Stimulated activated CD8-positive, alpha-beta memory T cell treated with anti-CD3 and anti-CD28 coated beads, Interleukin-12 subunit alpha, Interleukin-12 subunit beta, amount 100 ng/mL, for 24 hours (primary cell): ENCODE measurements at regions not wholly inside any gene's neighbourhood (a gene's known extent, or its start where the extent isn't known, plus 50 kb on each side); places are given as distances from the start of the nearest gene placed in this dataset.
"Not testable (repeated sequence)": the region's sequence is repeated elsewhere in the genome, so short reads cannot be mapped to it uniquely, and the experiment has no call there.

Experiments used
- DNase-seq: peaks from one replicate; pipeline ENCODE4 v3.0.0-alpha.2; 2020; ENCODE audit errors: extremely low read depth

DNA sequence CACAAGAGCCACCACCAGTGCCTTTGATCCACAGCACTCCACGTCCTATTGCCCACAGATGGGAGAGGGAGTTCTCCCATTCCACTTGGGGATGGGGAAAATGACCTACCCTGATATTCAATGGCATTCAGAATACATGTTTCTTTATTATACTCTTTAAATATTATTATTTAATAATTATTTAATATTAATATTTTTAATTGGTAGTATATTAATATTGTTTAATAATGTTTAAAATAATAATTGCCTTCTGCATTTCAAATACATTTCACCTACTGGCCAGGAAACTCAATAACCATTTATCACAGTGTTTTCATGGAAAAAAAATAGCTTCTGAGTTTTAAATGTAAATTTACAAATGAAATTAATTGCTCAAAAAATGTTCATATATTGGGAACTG lies 127.4 kb upstream of the G2E3 start:
- DNase-seq, result no peak

GRCh38 chr14:30440961-30441360 lies 118.0 kb upstream of the G2E3 start:
- DNase-seq, result no peak

DNA sequence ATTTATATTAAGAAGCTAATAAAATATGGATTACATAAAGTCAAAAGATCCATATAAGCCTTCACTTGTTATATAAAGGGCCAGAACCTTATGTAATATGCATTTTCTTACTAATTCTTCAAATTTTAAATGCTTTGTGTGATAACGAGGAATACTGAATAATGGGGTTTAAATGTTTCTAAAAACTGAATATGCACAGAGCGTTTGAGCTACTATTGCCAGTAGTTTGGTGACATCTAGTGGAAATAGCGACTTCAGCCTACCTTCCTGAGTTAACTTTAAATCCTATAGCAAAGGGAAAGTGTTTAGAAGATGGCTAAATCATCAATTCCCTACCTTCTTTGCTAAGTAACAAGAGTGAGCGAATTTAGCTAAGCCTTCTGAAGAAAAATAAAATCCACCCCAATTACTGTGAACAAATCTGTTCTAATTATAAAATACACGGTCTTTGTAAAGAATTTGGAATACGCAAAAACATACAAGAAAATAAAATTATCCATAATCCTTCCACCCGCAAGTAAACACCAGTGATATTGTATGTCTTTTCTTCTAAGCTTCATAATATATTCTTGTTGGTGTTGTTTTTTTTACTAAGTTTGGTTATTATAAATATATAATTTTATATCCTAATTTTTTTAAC lies 115.5 kb upstream of the G2E3 start:
- DNase-seq, result no peak

DNA sequence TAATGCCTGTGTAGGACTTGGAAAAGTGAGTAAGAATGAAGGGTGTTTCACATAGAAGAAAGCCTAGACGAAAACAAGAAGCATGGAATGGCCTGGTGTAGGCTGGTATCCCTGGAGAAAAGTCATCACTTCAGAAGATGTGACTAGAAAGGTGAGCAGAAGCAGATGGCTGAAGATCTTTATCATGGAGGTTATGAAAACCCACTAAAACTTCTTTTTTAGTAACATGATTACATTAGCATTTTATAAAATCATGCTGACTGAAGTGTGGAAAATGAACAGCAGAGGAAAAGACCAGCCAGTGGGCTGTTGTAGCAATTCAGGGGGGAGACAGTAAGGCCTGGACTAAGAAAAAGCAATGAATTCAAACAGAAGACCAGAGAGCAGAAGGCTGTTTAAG lies 114.5 kb upstream of the G2E3 start:
- DNase-seq, result no peak

- DNase-seq, result no peak
Measured at GRCh38 chr14:30445011-30445793, 113.8 kb upstream of the G2E3 start.

DNA sequence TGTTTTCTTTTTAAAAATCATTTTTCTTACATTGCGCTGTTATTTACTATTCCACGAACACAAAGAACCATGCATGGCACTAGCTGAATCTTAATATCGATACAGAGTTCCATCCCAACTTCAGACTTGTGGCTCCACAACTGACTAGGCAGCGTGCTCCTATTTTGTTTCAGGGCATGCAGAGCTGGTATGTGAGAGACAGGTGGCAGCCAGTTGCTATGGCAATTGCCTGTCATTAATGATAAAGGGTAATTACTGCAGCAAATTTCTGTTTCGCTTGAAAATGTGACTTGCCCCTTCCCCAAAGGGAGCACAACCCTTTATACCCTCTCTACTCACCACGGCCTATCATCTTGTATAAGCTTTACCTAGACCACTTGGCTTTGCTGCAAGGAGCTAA lies 113.1 kb upstream of the G2E3 start:
- no peak for DNase-seq

DNA sequence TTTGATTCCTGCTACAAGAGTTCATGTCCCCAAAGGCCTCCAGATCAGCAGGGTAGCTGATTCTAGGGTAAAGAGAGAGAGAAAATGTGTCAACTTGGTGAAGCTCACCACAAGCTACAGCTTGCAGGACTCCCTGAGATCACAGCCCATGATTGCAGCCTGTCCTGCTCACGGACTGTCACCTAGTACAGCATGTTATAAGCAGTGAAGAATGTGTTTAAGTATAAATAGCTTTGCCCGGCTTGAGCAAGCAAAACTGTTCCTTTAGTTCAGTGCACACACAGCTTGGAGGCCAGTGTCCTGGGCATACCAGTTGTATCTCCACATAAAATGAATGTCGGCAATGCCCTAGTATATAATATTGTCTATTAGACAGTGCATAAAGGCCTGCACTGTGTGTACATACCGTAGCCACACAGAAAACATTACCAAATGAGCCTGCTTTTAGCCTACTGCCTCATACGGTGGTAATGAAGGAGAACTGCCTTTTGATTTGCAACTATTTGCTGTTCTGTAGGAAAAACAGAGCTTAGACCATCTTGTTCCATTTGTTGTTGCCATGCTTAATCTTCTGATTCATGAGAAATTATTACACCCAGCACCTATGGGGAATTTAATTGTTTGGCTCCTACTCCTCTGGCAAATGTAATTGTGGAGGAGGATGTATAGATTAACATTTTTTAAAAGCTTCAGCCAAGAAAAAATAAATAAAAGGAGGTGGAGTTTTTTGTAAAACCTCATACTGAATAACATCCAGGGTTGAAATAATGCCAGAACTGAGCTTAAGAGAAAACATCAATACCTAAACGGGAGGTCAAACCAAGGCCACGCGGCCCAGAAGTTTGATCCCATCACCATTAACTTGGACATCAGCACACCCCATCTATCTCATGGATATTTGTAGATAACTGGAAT lies 108.1 kb upstream of the G2E3 start:
- DNase-seq, result no peak

DNA sequence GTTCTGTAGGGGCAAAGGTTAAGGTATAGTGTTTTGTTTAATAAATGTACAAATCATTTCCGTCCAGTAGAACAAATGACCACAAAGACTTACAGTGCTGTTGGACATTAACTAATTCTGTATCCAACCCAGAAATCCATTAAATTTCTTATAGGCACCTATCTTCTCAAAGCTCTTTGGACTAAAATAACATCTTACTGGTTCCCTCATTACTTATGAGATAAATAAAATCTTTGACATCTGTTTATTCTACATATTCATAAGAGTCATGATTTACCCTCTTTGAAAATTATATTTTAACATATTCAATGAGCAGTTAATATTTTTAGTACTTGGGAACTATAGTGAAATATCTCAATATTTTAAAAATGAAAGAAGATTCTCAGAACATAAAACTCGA lies 102.7 kb upstream of the G2E3 start:
- DNase-seq, result no peak

DNA sequence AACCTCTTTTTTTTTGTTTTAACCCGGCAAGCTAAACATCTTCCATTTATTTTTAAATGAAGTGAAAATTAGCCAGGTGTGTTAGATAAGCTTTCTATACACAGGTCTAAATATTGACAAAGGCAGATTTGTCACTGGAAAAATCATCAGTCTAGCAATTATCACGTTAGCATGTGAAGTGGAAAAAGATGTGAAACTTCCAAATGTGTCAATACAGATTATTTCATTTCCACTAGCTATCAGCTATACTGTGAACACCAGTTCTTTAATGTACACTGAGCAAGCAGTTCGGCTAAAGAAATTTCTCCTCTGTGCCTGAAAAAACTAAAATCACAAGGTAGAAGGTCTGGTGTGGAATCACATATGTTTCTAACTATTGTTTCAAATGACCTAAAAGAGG lies 96.6 kb upstream of the G2E3 start:
- no peak for DNase-seq

DNA sequence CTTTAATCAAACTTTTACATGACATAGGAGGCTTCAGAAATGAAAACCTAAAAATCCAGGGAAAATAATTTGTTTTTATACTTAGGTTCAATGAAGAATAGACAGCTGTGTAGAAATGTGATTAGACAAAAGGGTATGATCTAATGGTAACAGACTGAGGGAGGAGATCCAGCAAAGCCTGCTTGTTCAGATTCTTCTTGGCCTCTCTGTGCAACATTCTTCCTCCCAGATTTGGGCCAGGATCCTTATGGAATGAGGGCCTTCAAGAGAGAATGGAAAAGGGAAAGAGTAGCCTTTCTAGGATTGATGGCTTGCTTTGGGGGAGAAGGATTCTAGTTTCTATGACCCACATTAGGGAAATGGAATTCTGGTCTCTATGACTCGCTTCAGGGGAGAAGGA lies 94.5 kb upstream of the G2E3 start:
- DNase-seq, result no peak

DNA sequence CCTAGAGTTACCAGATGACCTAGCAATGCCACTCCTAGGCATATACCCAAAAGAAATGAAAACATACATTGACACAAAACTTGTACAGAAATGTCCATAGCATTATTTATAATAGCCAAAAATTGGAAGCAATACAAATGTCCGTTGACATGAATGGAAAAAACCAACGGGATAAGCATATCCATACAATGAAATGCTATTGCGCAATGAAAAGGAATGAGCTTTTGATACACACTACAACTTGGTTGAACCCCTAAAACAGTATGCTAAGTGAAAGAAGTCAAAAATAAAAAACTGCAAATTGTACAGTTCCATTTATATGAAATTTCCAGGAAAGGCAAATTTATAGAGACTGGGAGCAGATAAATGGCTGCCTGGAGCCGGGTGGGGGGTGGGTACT lies 90.6 kb upstream of the G2E3 start:
- DNase-seq, result no peak

- DNase-seq, result no peak
Measured at GRCh38 chr14:30471980-30472379, 87.0 kb upstream of the G2E3 start.

GRCh38 chr14:30473846-30474696 lies 84.9 kb upstream of the G2E3 start:
- DNase-seq, result not testable (repeated sequence)

- no peak for DNase-seq
Measured at GRCh38 chr14:30482276-30482675, 76.7 kb upstream of the G2E3 start.

DNA sequence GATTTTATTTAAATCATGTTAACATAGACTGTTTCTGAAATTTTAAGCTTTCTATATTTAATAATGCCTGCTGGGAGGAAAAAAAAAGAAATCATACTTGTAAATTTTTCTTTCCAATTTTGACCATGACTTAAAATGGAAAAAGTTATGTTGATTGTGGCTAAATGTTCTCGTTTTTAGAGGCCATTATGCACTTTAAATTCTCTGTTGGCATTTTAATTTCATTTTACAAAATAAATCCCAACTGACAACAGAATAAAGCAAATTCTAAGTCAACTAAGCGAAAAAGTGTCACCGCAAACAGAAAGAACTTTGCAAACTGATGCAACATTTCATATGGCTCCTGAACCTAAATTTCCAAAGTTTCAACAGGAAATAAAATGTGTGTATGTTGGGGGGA lies 74.8 kb upstream of the G2E3 start:
- no peak for DNase-seq

DNA sequence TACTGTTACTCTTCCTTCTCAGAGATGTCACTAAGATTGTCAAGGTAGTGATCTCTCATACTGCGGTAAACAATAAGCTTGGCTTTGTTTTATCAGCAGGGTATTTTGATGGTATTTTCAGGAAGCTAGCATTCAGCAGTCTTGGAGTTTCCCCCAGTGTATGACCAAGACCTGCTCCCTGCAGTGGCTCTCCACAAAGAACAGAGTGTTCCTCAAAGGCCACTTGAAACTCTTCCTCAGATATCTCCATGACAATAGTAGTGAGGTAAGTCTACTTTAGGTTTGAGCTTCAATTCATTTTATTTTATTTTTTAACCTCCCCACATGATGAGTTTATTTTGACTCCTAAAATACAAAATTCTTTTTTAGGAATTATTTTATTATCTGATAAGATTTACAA lies 74.0 kb upstream of the G2E3 start:
- no peak for DNase-seq

DNA sequence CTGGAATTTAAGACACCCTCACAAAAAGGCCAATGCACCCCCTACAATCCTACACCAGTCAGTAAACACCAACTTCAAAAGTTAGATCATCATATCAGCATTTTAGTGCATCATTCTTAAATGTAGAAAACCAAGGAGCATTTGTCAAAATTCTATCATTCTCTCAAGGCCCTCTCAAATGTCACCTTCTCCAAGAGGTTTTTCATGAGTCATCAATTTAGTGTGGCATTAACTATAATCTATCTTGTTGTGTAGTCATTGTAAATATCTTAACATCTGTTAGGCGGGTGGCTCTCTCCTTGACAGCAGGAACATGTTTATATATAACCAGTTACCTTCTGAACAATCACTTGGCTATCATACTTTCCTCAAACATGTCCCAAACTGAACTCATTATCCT lies 62.1 kb upstream of the G2E3 start:
- no peak for DNase-seq

DNA sequence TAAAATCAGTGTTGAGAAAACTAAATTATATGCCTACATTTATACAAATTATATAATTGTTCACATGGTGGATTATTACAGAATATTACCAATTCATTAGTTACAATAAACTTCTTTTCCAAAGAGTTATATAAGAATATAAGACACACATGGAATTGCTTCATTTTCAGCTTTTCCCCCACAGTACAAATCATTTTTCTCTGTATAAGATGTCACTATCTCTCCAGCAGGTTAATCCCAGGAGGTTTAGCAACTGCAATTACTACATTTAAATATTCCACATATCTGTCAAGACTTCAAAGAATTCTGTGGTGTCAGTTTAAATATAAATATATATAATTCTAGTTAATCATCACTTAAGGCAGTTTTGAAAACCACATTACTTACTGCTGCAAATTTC lies 59.6 kb upstream of the G2E3 start:
- DNase-seq, result no peak

DNA sequence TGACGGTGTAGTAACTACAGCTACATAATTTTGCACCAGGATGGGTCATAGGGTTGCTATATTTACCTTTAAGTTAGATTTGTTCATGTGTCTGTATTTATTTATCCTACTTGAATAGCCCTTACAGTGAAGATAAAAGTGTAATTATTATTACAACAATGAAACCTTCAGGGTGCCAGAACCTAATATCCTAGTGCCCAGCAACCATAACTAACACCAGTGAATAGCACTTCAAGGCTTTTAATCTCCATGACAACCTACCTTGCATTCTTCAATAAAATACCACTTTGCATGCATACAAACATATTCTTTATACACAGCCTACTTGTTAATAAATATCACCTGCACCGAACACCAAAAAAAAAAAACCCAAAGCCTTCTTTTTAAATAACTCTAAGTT lies 58.7 kb upstream of the G2E3 start:
- no peak for DNase-seq

DNA sequence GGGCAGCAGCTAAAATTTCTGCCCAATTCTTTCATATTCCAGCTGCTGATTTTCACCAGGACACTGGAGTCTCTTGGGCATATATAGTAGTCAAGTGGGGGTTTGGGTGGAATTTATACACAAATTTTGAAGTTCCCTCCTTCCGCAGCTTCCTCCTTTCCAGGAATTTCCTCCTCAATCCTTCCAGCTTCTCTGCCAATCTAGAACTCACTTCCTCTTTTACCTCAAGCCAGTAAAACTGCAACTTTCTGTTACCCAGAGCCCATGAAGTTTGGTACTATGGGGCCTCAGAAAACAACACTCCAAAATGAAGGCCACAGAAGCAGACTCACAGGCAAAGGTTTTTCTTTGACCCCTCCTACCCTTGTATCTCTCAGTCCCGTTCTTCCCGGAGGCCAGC lies 51.7 kb upstream of the G2E3 start:
- no peak for DNase-seq
